ENCODE measurements at regions not wholly inside any gene's neighbourhood (a gene's known extent, or its start where the extent isn't known, plus 50 kb on each side); places are given as distances from the start of the nearest gene placed in this dataset.

DNA sequence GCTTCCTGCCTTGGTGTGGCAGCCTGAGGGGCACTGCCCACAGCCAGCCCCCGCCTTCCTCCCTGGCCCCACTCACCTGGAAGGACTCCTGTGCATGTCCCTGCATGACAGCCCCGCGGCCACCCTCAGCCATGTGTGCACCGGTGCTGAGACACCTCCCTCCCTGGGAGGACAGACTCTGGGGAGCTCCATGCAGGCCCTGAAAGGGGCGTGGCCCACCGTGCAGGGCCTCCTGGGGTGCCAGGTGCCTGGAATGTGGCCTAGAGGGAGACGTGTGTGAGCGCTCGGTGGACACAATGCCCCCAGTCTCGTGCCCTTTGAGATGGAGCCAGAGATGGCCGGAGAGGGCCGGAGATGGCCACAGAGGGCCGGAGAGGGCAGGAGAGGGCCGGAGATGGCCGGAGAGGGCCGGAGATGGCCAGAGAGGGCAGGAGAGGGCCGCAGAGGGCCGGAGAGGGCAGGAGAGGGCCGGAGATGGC lies 59.1 kb upstream of the PPP2R2D start:
- no peak for TF ChIP-seq POLR2A (IDR thresholded peaks at IDR 0.05; ENCODE audit: extremely low read depth, insufficient read length)
- TF ChIP-seq, protein P1, sequence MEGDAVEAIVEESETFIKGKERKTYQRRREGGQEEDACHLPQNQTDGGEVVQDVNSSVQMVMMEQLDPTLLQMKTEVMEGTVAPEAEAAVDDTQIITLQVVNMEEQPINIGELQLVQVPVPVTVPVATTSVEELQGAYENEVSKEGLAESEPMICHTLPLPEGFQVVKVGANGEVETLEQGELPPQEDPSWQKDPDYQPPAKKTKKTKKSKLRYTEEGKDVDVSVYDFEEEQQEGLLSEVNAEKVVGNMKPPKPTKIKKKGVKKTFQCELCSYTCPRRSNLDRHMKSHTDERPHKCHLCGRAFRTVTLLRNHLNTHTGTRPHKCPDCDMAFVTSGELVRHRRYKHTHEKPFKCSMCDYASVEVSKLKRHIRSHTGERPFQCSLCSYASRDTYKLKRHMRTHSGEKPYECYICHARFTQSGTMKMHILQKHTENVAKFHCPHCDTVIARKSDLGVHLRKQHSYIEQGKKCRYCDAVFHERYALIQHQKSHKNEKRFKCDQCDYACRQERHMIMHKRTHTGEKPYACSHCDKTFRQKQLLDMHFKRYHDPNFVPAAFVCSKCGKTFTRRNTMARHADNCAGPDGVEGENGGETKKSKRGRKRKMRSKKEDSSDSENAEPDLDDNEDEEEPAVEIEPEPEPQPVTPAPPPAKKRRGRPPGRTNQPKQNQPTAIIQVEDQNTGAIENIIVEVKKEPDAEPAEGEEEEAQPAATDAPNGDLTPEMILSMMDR (IDR thresholded peaks at IDR 0.05; ENCODE audit: low read depth, low read length) = no peak

Data from NB4 (cell line).